ENCODE measurements at regions not wholly inside any gene's neighbourhood (a gene's known extent, or its start where the extent isn't known, plus 50 kb on each side); places are given as distances from the start of the nearest gene placed in this dataset.

- TF ChIP-seq, protein P1, sequence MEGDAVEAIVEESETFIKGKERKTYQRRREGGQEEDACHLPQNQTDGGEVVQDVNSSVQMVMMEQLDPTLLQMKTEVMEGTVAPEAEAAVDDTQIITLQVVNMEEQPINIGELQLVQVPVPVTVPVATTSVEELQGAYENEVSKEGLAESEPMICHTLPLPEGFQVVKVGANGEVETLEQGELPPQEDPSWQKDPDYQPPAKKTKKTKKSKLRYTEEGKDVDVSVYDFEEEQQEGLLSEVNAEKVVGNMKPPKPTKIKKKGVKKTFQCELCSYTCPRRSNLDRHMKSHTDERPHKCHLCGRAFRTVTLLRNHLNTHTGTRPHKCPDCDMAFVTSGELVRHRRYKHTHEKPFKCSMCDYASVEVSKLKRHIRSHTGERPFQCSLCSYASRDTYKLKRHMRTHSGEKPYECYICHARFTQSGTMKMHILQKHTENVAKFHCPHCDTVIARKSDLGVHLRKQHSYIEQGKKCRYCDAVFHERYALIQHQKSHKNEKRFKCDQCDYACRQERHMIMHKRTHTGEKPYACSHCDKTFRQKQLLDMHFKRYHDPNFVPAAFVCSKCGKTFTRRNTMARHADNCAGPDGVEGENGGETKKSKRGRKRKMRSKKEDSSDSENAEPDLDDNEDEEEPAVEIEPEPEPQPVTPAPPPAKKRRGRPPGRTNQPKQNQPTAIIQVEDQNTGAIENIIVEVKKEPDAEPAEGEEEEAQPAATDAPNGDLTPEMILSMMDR (IDR thresholded peaks at IDR 0.05): no peak
- TF ChIP-seq POLR2A (IDR thresholded peaks at IDR 0.05): no peak
Observed at GRCh38 chr5:161201558-161201957, 345.0 kb downstream of the GABRB2 start.

Measured in lower leg skin (tissue), 3 donors.